ENCODE measurements at regions not wholly inside any gene's neighbourhood (a gene's known extent, or its start where the extent isn't known, plus 50 kb on each side); places are given as distances from the start of the nearest gene placed in this dataset.
"Not testable (repeated sequence)": the region's sequence is repeated elsewhere in the genome, so short reads cannot be mapped to it uniquely, and the experiment has no call there.

DNA sequence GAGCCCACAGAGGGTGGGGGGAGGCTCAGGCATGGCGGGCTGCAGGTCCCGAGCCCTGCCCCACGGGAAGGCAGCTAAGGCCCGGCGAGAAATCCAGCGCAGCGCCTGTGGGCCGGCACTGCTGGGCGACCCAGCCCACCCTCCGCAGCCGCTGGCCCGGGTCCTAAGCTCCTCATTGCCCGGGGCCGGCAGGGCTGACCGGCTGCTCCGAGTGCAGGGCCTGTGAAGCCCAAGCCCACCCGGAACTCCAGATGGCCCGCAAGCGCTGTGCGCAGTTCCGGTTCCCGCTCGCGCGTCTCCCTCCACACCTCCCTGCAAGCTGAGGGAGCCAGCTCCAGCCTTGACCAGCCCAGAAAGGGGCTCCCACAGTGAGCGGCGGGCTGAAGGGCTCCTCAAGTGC is 129.8 kb upstream of the CADM1 start:
- DNase-seq, result not testable (repeated sequence)

GRCh38 chr11:115632061-115632460 is 127.8 kb upstream of the CADM1 start:
- no peak for DNase-seq

GRCh38 chr11:115631609-115632008 is 127.4 kb upstream of the CADM1 start:
- no peak for DNase-seq

- no peak for DNase-seq
Observed at GRCh38 chr11:115630214-115630613, 126.0 kb upstream of the CADM1 start.

- no peak for DNase-seq
Observed at GRCh38 chr11:115629456-115630015, 125.3 kb upstream of the CADM1 start.

DNA sequence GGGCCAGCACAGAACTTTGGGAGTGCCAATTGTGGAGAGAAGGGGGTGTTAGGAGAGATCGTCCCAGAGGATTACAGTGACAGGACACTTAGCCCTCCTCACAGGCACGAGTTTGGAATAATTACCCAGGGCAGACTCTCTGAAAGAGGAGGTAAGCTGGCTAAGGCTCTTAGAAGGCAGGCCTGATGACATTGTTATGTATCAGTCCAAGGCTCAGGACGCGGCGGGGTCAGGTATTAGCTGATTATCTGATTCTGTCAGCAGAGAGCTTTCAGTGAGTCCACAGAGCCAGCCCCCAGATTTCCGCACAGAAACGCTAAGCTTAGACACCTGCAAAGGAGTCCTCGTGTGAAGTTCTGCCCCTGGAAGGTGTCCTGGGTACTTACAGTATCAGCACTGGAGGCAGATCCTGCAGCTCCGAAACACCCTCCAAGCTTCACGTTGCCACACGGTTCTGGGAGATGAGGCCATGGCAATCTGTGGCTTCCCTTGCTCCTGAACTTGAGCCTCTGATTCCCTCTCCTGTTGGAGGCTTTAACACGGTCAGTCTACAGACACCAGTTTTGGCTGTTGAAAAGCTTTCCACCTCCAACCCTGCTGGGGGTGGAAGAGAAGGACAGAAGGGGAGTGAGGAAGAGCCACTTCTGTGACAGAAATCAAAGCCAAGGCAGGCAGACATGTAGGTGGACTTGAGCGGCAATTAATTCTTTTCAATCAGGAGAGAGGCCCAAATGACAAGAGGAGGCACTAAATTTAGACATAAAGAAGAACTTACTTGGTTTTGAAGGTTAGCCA is 123.6 kb upstream of the CADM1 start:
- DNase-seq, result no peak

GRCh38 chr11:115627071-115627470 is 122.9 kb upstream of the CADM1 start:
- DNase-seq, result no peak

GRCh38 chr11:115626414-115626813 is 122.2 kb upstream of the CADM1 start:
- DNase-seq, result no peak

DNA sequence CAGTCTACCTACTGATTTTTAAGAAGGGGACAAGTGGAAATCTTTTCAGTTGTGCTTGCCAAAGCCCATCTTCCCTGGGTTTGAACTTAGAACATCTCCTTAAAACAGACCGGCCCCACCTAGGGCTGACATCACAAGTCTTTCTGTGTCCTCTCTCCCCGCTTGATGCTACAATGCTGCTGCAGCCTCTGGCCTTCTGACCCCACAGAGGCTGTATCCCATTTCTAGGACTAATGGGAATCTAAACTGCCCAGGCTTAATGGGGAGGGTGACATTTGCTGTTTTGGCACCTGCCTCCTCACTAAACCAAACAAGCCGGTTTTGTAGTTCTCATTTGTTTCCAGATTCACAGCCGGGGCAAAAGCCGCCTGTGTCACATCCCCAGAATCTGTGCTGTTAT is 121.3 kb upstream of the CADM1 start:
- no peak for DNase-seq

GRCh38 chr11:115624065-115624464 is 119.8 kb upstream of the CADM1 start:
- no peak for DNase-seq

- no peak for DNase-seq
Observed at GRCh38 chr11:115623021-115623451, 118.8 kb upstream of the CADM1 start.

- DNase-seq, result no peak
Observed at GRCh38 chr11:115618428-115618827, 114.2 kb upstream of the CADM1 start.

DNA sequence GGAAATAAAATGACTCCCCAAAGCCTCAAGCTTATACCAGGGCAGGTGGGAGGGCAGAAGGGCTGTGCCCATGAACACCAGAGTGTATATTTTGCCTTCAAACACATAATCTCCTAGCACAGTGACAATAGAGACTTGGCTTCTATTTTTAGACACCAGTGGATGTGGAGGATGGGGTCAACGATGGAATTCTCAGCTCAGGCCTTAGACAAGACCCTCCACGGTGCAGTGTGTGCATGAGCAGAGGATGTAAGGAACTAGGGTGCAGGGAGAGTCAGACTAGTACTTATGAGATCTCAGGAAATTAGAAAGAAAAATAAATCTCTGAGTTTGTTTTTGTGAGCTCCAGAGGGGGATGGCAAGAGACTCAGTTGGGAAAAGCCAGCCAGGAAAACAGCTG is 113.6 kb upstream of the CADM1 start:
- DNase-seq, result no peak

DNA sequence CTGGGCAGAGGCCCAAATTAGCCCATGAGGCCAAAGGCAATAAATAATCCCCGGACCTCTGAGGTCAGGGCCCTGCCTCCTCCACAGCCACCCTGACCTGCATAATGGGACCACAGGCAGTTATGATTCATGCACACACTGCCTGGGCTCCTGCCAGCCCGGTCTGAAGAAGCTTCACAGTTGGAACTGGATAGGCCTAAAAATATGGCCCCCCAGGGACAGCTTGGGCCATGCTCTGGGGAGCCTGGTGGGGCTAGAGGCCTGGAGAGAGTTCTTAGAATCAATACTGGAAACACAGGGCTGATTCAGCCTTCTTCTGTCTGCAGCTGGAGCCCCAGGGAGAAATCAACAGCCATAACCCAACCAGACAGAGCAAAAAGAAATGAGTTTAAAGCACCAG is 112.8 kb upstream of the CADM1 start:
- no peak for DNase-seq

DNA sequence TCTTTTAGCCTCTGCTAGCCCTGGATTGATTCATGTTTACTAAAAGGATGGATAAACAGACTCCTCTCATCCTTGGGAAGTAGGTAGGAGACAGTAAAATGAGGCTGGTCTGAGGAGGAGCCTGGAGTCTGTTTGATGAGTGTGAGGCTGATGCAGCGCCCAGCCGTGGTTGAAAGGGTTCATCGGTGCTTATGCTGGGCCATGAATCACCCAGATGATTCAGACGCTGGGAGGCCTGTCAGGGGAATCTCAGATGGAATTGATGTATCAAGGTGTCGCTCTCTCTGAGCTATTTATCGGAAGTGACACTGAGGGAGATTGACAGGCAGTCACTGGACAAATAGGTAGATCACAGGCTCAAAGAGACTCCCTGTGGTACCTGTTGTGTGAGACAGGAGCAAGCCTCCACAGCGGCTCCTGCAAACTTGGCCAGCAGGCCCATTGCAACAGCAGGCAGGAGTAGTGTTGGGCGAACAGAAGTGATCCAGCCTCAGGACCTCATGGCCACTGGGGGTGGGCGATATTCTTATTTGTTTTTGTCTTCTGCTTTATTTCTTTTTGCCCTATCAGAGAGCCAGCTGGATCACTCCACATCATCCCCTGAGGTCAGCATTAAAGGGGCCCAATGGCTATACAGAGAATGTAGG is 109.9 kb upstream of the CADM1 start:
- no peak for DNase-seq

- DNase-seq, result no peak
Observed at GRCh38 chr11:115613004-115613403, 108.8 kb upstream of the CADM1 start.

GRCh38 chr11:115612046-115612730 is 108.0 kb upstream of the CADM1 start:
- no peak for DNase-seq

- DNase-seq, result no peak
Observed at GRCh38 chr11:115611343-115611742, 107.1 kb upstream of the CADM1 start.

- DNase-seq, result no peak
Observed at GRCh38 chr11:115610908-115611307, 106.7 kb upstream of the CADM1 start.

DNA sequence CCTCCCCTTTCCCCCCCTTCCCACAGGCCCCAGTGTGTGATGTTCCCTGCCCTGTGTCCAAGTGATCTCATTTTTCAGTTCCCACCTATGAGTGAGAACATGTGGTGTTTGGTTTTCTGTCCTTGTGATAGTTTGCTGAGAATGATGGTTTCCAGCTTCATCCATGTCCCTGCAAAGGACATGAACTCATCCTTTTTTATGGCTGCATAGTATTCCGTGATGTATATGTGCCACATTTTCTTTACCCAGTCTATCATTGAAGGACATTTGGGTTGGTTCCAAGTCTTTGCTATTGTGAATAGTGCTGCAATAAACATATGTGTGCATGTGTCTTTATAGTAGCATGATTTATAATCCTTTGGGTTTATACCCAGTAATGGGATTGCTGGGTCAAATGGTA is 106.0 kb upstream of the CADM1 start:
- DNase-seq, result not testable (repeated sequence)

GRCh38 chr11:115608976-115609375 is 104.8 kb upstream of the CADM1 start:
- DNase-seq, result no peak

- no peak for DNase-seq
Observed at GRCh38 chr11:115607621-115608221, 103.5 kb upstream of the CADM1 start.
